Trophoblast cell (in vitro differentiated cells and primary cell): ENCODE measurements at regions not wholly inside any gene's neighbourhood (a gene's known extent, or its start where the extent isn't known, plus 50 kb on each side); places are given as distances from the start of the nearest gene placed in this dataset.

Source experiments
- DNase-seq, 2 donors: peaks; one replicate each; pipeline ENCODE4 v3.0.0-alpha.2; 2016
- H2AFZ ChIP-seq: 2 replicates; pipeline ENCODE4 v1.6.1; 2013; ENCODE audit warnings: low read length, moderate library complexity, mild to moderate bottlenecking; ENCODE audit not compliant: insufficient read depth, poor library complexity
- H2AK5ac ChIP-seq: 2 replicates; pipeline ENCODE4 v1.6.1; 2013; ENCODE audit warnings: mild to moderate bottlenecking, low read length
- H2BK120ac ChIP-seq: 2 replicates; pipeline ENCODE4 v1.6.1; 2013; ENCODE audit warnings: low read length, mild to moderate bottlenecking, moderate library complexity; ENCODE audit not compliant: insufficient read depth, poor library complexity
- H2BK12ac ChIP-seq: 2 replicates; pipeline ENCODE4 v1.6.1; 2013; ENCODE audit warnings: mild to moderate bottlenecking, low read length, moderate library complexity
- H2BK5ac ChIP-seq: 2 replicates; pipeline ENCODE4 v1.6.1; 2013; ENCODE audit warnings: low read length, low read depth, moderate library complexity, mild to moderate bottlenecking; ENCODE audit not compliant: poor library complexity
- H3K14ac ChIP-seq: 2 replicates; pipeline ENCODE4 v1.6.1; 2013; ENCODE audit warnings: mild to moderate bottlenecking, low read length
- H3K18ac ChIP-seq: 2 replicates; pipeline ENCODE4 v1.6.1; 2013; ENCODE audit warnings: mild to moderate bottlenecking, low read length
- H3K23ac ChIP-seq: 2 replicates; pipeline ENCODE4 v1.6.1; 2013; ENCODE audit warnings: low read length
- H3K27ac ChIP-seq: 2 replicates; pipeline ENCODE4 v1.5.1; 2013; ENCODE audit warnings: low read depth, mild to moderate bottlenecking, inconsistent platforms, low read length, moderate library complexity
- H3K27me3 ChIP-seq: 2 replicates; pipeline ENCODE4 v1.6.1; 2013; ENCODE audit warnings: inconsistent platforms, mild to moderate bottlenecking, low read length, moderate library complexity; ENCODE audit not compliant: insufficient read depth
- H3K36me3 ChIP-seq, 2 experiments: 1 replicate in 1 of 2; 2 replicates in 1 of 2; pipeline ENCODE4 v1.6.1; 2013; ENCODE audit warnings: low read length in 2 of 2, mild to moderate bottlenecking in 2 of 2, moderate library complexity in 1 of 2; ENCODE audit not compliant: insufficient read depth in 2 of 2, control insufficient read depth in 1 of 2
- H3K4ac ChIP-seq: 2 replicates; pipeline ENCODE4 v1.6.1; 2013; ENCODE audit warnings: low read depth, mild to moderate bottlenecking, low read length, moderate library complexity
- H3K4me1 ChIP-seq, 2 experiments: 1 replicate in 1 of 2; 2 replicates in 1 of 2; pipeline ENCODE4 v1.6.1; 2013; ENCODE audit warnings: low read length in 2 of 2, mild to moderate bottlenecking in 2 of 2, moderate library complexity in 1 of 2; ENCODE audit not compliant: insufficient read depth in 2 of 2, control insufficient read depth in 1 of 2
- H3K4me2 ChIP-seq: 2 replicates; pipeline ENCODE4 v1.6.1; 2013; ENCODE audit warnings: inconsistent platforms, mild to moderate bottlenecking, low read length, moderate library complexity
- H3K4me3 ChIP-seq: 2 replicates; pipeline ENCODE4 v1.5.1; 2013; ENCODE audit warnings: mild to moderate bottlenecking, low read depth, low read length, inconsistent platforms
- H3K79me1 ChIP-seq: one replicate; pipeline ENCODE4 v1.6.1; 2013; ENCODE audit warnings: low read length
- H3K79me2 ChIP-seq: 2 replicates; pipeline ENCODE4 v1.6.1; 2013; ENCODE audit warnings: low read length, mild to moderate bottlenecking; ENCODE audit not compliant: control insufficient read depth, insufficient read depth, poor library complexity
- H3K9ac ChIP-seq: 2 replicates; pipeline ENCODE4 v1.6.1; 2013; ENCODE audit warnings: mild to moderate bottlenecking, low read length
- H3K9me3 ChIP-seq: 2 replicates; pipeline ENCODE4 v1.6.1; 2013; ENCODE audit warnings: low read depth, mild to moderate bottlenecking, control low read depth, inconsistent platforms, low read length; ENCODE audit not compliant: insufficient read depth
- H4K12ac ChIP-seq: 2 replicates; pipeline ENCODE4 v1.6.1; 2013; ENCODE audit warnings: low read depth, mild to moderate bottlenecking, low read length, moderate library complexity
- H4K8ac ChIP-seq: 2 replicates; pipeline ENCODE4 v1.6.1; 2013; ENCODE audit warnings: low read depth, mild to moderate bottlenecking, low read length, moderate library complexity
- H4K91ac ChIP-seq: one replicate; pipeline ENCODE4 v1.6.1; 2013; ENCODE audit warnings: low read depth, mild to moderate bottlenecking, low read length, moderate library complexity
- WGBS: extraction: QIAGEN DNeasy Blood & Tissue Kit; methylation state at CpG from one replicate; pipeline ENCODE4 v1.1.7; 2013; ENCODE audit warnings: missing lambda C conversion rate; ENCODE audit not compliant: insufficient read length, insufficient coverage; ENCODE audit errors: extremely low coverage; 5-methylcytosine and 5-hydroxymethylcytosine counted together

- Histone ChIP-seq H3K4me3 (no peak overlapping the region), H4K12ac (no peak overlapping the region), H3K9ac (no peak overlapping the region), H3K27ac (no peak overlapping the region), H2BK5ac (no peak overlapping the region), H3K36me3 (no peaks in the 10 kb centered on the region), H4K8ac (no peak overlapping the region), H2AFZ (no peak overlapping the region), H3K4me2 (no peak overlapping the region), H3K23ac (no peak overlapping the region), H2BK120ac (no peak overlapping the region), H3K27me3 (no peaks in the 10 kb centered on the region), H3K79me1 (no peaks in the 10 kb centered on the region), H3K79me2 (no peaks in the 10 kb centered on the region), H4K91ac (no peak overlapping the region), H3K18ac (no peak overlapping the region), H3K4ac (no peak overlapping the region), H3K14ac (no peak overlapping the region), H3K4me1 (no peaks in the 10 kb centered on the region), H2AK5ac (no peak overlapping the region), H3K9me3 (no peaks in the 10 kb centered on the region), H2BK12ac (no peak overlapping the region)
- no peak for DNase-seq
- WGBS: no CpG with 5 or more reads among the region's 1 CpG
These were observed 214.0 kb downstream of the KLF5 start for GRCh38 chr13:73272831-73273230.

- Histone ChIP-seq H3K4me3 (no peak overlapping the region), H3K4me1 (no peaks in the 10 kb centered on the region), H4K8ac (no peak overlapping the region), H3K79me1 (no peaks in the 10 kb centered on the region), H3K4me2 (no peak overlapping the region), H2AFZ (no peak overlapping the region), H3K23ac (no peak overlapping the region), H2BK5ac (no peak overlapping the region), H2BK120ac (no peak overlapping the region), H2AK5ac (no peak overlapping the region), H3K9me3 (no peaks in the 10 kb centered on the region), H4K91ac (no peak overlapping the region), H4K12ac (no peak overlapping the region), H3K18ac (no peak overlapping the region), H3K36me3 (no peaks in the 10 kb centered on the region), H3K4ac (no peak overlapping the region), H2BK12ac (no peak overlapping the region), H3K27ac (no peak overlapping the region), H3K9ac (no peak overlapping the region), H3K79me2 (no peaks in the 10 kb centered on the region), H3K14ac (no peak overlapping the region), H3K27me3 (no peaks in the 10 kb centered on the region)
- no CpG with 5 or more reads among the region's 1 CpG for WGBS
- DNase-seq: no peak
These were observed 209.5 kb downstream of the KLF5 start for GRCh38 chr13:73268306-73268705.

- Histone ChIP-seq H4K12ac (no peak overlapping the region), H2AFZ (no peak overlapping the region), H4K91ac (no peak overlapping the region), H3K9me3 (no peaks in the 10 kb centered on the region), H3K18ac (no peak overlapping the region), H3K27ac (no peak overlapping the region), H3K36me3 (no peaks in the 10 kb centered on the region), H3K4me1 (no peaks in the 10 kb centered on the region), H3K4me2 (no peak overlapping the region), H3K9ac (no peak overlapping the region), H4K8ac (no peak overlapping the region), H3K4ac (no peak overlapping the region), H3K79me1 (no peaks in the 10 kb centered on the region), H2BK120ac (no peak overlapping the region), H2AK5ac (no peak overlapping the region), H2BK12ac (no peak overlapping the region), H2BK5ac (no peak overlapping the region), H3K23ac (no peak overlapping the region), H3K14ac (no peak overlapping the region), H3K79me2 (no peaks in the 10 kb centered on the region), H3K4me3 (no peak overlapping the region), H3K27me3 (no peaks in the 10 kb centered on the region)
- no peak for DNase-seq
- no CpG with 5 or more reads among the region's 3 CpGs for WGBS
These were observed 207.9 kb downstream of the KLF5 start for GRCh38 chr13:73266640-73267180.

- Histone ChIP-seq H3K9ac (no peak overlapping the region), H2BK5ac (no peak overlapping the region), H3K23ac (no peak overlapping the region), H3K4me1 (no peaks in the 10 kb centered on the region), H4K12ac (no peak overlapping the region), H3K27me3 (no peaks in the 10 kb centered on the region), H2BK120ac (no peak overlapping the region), H3K18ac (no peak overlapping the region), H3K79me1 (no peaks in the 10 kb centered on the region), H3K36me3 (no peaks in the 10 kb centered on the region), H4K8ac (no peak overlapping the region), H4K91ac (no peak overlapping the region), H2BK12ac (no peak overlapping the region), H2AK5ac (no peak overlapping the region), H3K4me2 (no peak overlapping the region), H3K14ac (no peak overlapping the region), H3K9me3 (no peaks in the 10 kb centered on the region), H3K79me2 (no peaks in the 10 kb centered on the region), H3K4me3 (no peak overlapping the region), H3K27ac (no peak overlapping the region), H3K4ac (no peak overlapping the region), H2AFZ (no peak overlapping the region)
- WGBS: no CpG with 5 or more reads among the region's 5 CpGs
- DNase-seq: no peak
These were observed 204.2 kb downstream of the KLF5 start for GRCh38 chr13:73262862-73263627.
